Spleen (tissue), 11 donors: ENCODE measurements at regions not wholly inside any gene's neighbourhood (a gene's known extent, or its start where the extent isn't known, plus 50 kb on each side); places are given as distances from the start of the nearest gene placed in this dataset.

ENCODE experiments used
- DNase-seq: peaks from one replicate; pipeline ENCODE4 v3.0.0-alpha.2; 2020
- H3K27ac ChIP-seq, 8 donors: fragments of 200-600 bp; sonication (generic) in 7 of 8; 1 replicate in 4 of 8; 2 replicates in 4 of 8; pipeline versions ENCODE4 v1.5.0 to v1.8.0; 2016 to 2021; ENCODE audit warnings: inconsistent platforms in 4 of 8, mild to moderate bottlenecking in 4 of 8, moderate library complexity in 1 of 8
- H3K27me3 ChIP-seq, 7 donors: fragments of 200-600 bp; sonication (generic) in 6 of 7; replicated peaks in 1 of 7; 1 replicate in 4 of 7; 2 replicates in 3 of 7; pipeline versions ENCODE4 v1.5.0 to v1.8.0; 2016 to 2021; ENCODE audit warnings: inconsistent platforms in 3 of 7, mild to moderate bottlenecking in 1 of 7
- H3K36me3 ChIP-seq, 6 donors: fragments of 200-600 bp; sonication (generic) in 5 of 6; 1 replicate in 4 of 6; 2 replicates in 2 of 6; pipeline versions ENCODE4 v1.5.0 to v1.8.0; 2016 to 2021; ENCODE audit warnings: inconsistent platforms in 2 of 6
- H3K4me1 ChIP-seq, 6 donors: fragments of 200-600 bp; sonication (generic) in 5 of 6; 1 replicate in 3 of 6; 2 replicates in 3 of 6; pipeline versions ENCODE4 v1.5.0 to v1.8.0; 2016 to 2021; ENCODE audit warnings: inconsistent platforms in 3 of 6
- H3K4me3 ChIP-seq, 8 donors: fragments of 200-600 bp; sonication (generic) in 7 of 8; 1 replicate in 4 of 8; 2 replicates in 4 of 8; pipeline versions ENCODE4 v1.5.0 to v1.8.0; 2016 to 2021; ENCODE audit warnings: inconsistent platforms in 4 of 8, mild to moderate bottlenecking in 4 of 8, moderate library complexity in 2 of 8
- H3K9me3 ChIP-seq, 8 donors: fragments of 200-600 bp; sonication (generic) in 7 of 8; 1 replicate in 4 of 8; 2 replicates in 4 of 8; pipeline versions ENCODE4 v1.5.0 to v1.8.0; 2016 to 2021; ENCODE audit warnings: inconsistent platforms in 4 of 8
- CTCF ChIP-seq, 11 experiments: fragments of 200-600 bp in 7 of 11; fragments of 450-650 bp in 4 of 11; sonication (generic) in 4 of 11; IDR thresholded peaks in 8 of 11; conservative IDR thresholded peaks in 3 of 11; 1 replicate in 7 of 11; 2 replicates in 4 of 11; pipeline versions ENCODE4 v1.4.0 to v1.8.0; 2016 to 2021; ENCODE audit warnings: antibody characterized with exemption in 11 of 11, inconsistent platforms in 4 of 11, mild to moderate bottlenecking in 1 of 11
- POLR2A ChIP-seq, 3 donors: fragments of 450-650 bp; IDR thresholded peaks; one replicate each; pipeline ENCODE4 v1.5.1; 2017; ENCODE audit warnings: antibody characterized with exemption in 3 of 3, mild to moderate bottlenecking in 1 of 3
- POLR2AphosphoS5 ChIP-seq, 3 donors: sonication (generic); formaldehyde crosslinking; IDR thresholded peaks; one replicate each; pipeline ENCODE4 v1.5.1; 2017; ENCODE audit warnings: antibody characterized with exemption in 3 of 3
- WGBS, 5 donors: extraction: QIAGEN DNeasy Blood & Tissue Kit in 3 of 5; methylation state at CpG; one replicate each; pipeline versions ENCODE4 v1.1.5 to v1.1.7; 2013 to 2018; 5-methylcytosine and 5-hydroxymethylcytosine counted together
- intact Hi-C: fragments of 100-400 bp; cut with DNase I; formaldehyde crosslinking; loops from one replicate; pipeline ENCODE4 v1.15.0; 2023; ENCODE audit warnings: low total_unique reads
- donor health status: healthy with polysubstance abuse.
- donor health status: DM: no; HTN: no; CAD: no; lungs with moderate emphysema.
- donor health status: DM: no; HTN: no; CAD: no.
- donor health status: Bipolar disorder and iron deficiency.
- donor health status: healthy.
- donor health status: DM: no; HTN: no; CAD: no.
- donor health status: DM: yes; HTN: yes; CAD: no.

GRCh38 chr11:134626032-134626431 is 214.0 kb upstream of the B3GAT1 start:
- H3K9me3 ChIP-seq = no peaks in the 10 kb centered on the region
- no peak for DNase-seq
- TF ChIP-seq POLR2AphosphoS5 (IDR thresholded peaks at IDR 0.05) (no peak), POLR2A (IDR thresholded peaks at IDR 0.05) (no peak), CTCF (IDR thresholded peaks at IDR 0.05 in 8 of 11, conservative IDR thresholded peaks at IDR 0.05 in 3 of 11) (no peak)

GRCh38 chr11:134625631-134626030 is 213.6 kb upstream of the B3GAT1 start:
- peaks cover 0 to 13% (median 0%) of the 10 kb centered on the region in 7 donors for H3K27me3 ChIP-seq
- no peaks in the 10 kb centered on the region for H3K9me3 ChIP-seq
- H3K36me3 ChIP-seq = no peaks in the 10 kb centered on the region
- 65 to 80% (median 70%) methylated on average over 3 of the region's 3 CpGs for WGBS, 5 donors
- H3K27ac ChIP-seq = no peak overlapping the region
- intact Hi-C loops = no loop called here
- no peak overlapping the region for H3K4me3 ChIP-seq
- TF ChIP-seq CTCF (IDR thresholded peaks at IDR 0.05 in 8 of 11, conservative IDR thresholded peaks at IDR 0.05 in 3 of 11) (no peak), POLR2AphosphoS5 (IDR thresholded peaks at IDR 0.05) (no peak), POLR2A (IDR thresholded peaks at IDR 0.05) (no peak)
- no peaks in the 10 kb centered on the region for H3K4me1 ChIP-seq
- no peak for DNase-seq

More at GRCh38 chr11:134626032-134626431, 214.0 kb upstream of the B3GAT1 start:
- Histone ChIP-seq H3K4me3 (no peak overlapping the region), H3K27ac (no peak overlapping the region), H3K36me3 (no peaks in the 10 kb centered on the region), H3K4me1 (no peaks in the 10 kb centered on the region), H3K27me3 (peaks cover 0 to 11% (median 0%) of the 10 kb centered on the region in 7 donors)
- 56 to 87% (median 67%) methylated on average over 4 of the region's 4 CpGs for WGBS, 5 donors
- intact Hi-C loops = no loop called here

DNA sequence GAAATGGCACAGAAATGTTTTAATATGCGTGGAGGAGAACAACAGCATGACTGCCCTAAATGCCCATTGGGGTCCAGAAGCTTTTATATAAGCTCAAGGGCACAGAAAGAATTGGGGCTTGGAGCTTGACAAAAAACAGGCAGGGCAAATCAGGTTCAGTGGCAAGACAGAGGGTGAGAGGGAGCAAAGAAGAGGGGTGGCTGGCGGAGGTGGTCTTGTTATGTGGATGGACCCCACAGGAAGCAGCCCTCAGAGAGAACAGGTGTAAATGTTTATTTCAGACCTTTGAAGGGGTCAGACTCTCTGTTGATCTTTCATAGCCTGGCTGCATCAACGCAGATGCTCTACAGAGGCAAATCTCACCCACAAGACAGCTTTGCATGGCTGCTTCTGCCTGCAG is 213.1 kb upstream of the B3GAT1 start:
- Histone ChIP-seq H3K4me3 (no peak overlapping the region), H3K27me3 (peaks cover 0 to 13% (median 0%) of the 10 kb centered on the region in 7 donors), H3K27ac (no peak overlapping the region), H3K36me3 (no peaks in the 10 kb centered on the region), H3K4me1 (no peaks in the 10 kb centered on the region), H3K9me3 (no peaks in the 10 kb centered on the region)
- TF ChIP-seq CTCF (IDR thresholded peaks at IDR 0.05 in 8 of 11, conservative IDR thresholded peaks at IDR 0.05 in 3 of 11) (no peak), POLR2AphosphoS5 (IDR thresholded peaks at IDR 0.05) (no peak), POLR2A (IDR thresholded peaks at IDR 0.05) (no peak)
- no peak for DNase-seq
- intact Hi-C loops = no loop called here
- WGBS, 5 donors = 80 to 91% (median 84%) methylated on average over 3 of the region's 3 CpGs

DNA sequence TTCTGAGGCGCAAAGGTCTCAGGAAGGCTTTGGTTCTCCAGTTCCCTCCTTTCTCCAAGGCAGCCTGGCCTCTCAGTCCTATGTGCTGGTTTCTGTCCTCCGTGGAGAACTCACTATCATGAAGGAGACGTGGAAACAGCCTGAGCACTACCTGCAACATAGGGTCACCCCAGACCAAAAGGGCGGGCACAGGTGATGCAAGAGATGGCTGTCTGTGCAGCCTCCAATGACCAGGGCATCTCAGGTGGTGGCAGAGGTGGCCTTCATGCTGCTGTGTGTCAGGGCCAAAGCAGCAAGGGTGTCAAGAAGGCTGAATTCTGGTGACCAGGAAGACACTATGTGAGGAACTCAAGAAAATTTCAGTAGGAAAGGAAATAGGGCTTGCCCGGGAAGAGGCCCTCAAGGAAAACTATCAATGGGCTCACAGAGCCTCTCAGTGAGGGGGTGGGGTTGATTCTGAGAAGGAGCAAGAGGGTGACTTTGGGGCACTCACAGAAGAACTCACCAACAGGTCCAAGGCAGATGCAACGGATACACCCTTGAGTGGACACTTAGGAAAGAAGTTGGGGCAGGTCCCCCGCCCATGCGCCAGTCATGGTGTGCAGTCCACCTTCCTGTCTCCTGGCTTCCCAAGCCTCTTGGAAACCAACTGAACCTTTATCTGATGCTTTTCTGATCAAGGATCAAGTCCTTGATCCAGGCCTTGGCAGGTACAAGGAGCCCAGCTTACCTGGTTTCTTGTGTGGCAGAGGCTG is 212.3 kb upstream of the B3GAT1 start:
- TF ChIP-seq POLR2A (IDR thresholded peaks at IDR 0.05) = no peak
- TF ChIP-seq POLR2AphosphoS5 (IDR thresholded peaks at IDR 0.05) = no peak
- no peak for TF ChIP-seq CTCF (IDR thresholded peaks at IDR 0.05 in 8 of 11, conservative IDR thresholded peaks at IDR 0.05 in 3 of 11)
- no peak overlapping the region for H3K4me3 ChIP-seq

More for the DNA sequence above, 212.3 kb upstream of the B3GAT1 start:
- Histone ChIP-seq H3K27me3 (peaks cover 0 to 13% (median 0%) of the 10 kb centered on the region in 7 donors), H3K9me3 (no peaks in the 10 kb centered on the region), H3K36me3 (no peaks in the 10 kb centered on the region), H3K4me1 (no peaks in the 10 kb centered on the region), H3K27ac (no peak overlapping the region)
- WGBS, 5 donors = 83 to 88% (median 85%) methylated on average over 8 of the region's 8 CpGs
- intact Hi-C loops = no loop called here
- no peak for DNase-seq
